ENCODE measurements at regions not wholly inside any gene's neighbourhood (a gene's known extent, or its start where the extent isn't known, plus 50 kb on each side); places are given as distances from the start of the nearest gene placed in this dataset.

DNA sequence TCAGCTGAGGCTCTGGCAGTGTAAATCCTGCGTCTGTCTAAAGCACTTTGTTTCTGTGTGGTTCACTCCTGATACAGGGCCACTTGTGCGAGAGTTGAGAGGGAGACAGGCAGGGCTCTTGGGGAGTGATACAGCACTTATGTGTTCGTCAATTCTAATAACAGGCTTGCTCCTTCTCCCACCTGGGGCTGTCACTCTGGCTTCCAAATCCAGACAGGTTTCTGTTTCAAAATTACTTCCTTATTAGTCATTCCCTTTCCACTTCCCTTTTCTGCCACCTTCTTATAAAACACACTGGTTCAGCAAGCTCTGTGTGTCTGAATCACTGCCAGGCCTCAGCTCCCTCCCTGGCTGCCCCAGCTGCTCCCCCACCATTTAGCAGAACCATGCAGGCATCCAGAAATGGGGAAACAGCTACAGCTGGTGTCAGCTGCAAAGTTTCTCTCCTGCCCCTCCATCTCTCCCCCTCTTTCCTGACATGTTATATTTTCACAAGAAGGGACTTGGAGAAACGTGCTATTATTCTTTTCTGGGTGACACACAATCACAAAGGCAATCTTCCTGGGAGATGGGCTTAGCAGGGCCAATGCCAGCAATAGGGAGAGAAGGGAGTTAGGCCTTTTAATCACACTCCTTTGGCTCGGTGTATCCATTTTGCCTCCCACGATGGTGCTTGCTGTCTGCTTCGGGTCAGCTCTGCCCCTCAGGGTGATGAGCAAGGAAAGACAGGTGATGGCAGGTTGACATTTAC is 58.4 kb upstream of the ZNRF2 start:
- TF ChIP-seq, protein P1, sequence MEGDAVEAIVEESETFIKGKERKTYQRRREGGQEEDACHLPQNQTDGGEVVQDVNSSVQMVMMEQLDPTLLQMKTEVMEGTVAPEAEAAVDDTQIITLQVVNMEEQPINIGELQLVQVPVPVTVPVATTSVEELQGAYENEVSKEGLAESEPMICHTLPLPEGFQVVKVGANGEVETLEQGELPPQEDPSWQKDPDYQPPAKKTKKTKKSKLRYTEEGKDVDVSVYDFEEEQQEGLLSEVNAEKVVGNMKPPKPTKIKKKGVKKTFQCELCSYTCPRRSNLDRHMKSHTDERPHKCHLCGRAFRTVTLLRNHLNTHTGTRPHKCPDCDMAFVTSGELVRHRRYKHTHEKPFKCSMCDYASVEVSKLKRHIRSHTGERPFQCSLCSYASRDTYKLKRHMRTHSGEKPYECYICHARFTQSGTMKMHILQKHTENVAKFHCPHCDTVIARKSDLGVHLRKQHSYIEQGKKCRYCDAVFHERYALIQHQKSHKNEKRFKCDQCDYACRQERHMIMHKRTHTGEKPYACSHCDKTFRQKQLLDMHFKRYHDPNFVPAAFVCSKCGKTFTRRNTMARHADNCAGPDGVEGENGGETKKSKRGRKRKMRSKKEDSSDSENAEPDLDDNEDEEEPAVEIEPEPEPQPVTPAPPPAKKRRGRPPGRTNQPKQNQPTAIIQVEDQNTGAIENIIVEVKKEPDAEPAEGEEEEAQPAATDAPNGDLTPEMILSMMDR (IDR thresholded peaks at IDR 0.05) = no peak
- no peak for TF ChIP-seq POLR2A (IDR thresholded peaks at IDR 0.05)
- TF ChIP-seq POLR2AphosphoS5 (IDR thresholded peaks at IDR 0.05) = peak in 1 of 3 donors; percentile 22

Data from breast epithelium (tissue), 3 donors.